Small intestine (tissue), 7 donors: ENCODE measurements at regions not wholly inside any gene's neighbourhood (a gene's known extent, or its start where the extent isn't known, plus 50 kb on each side); places are given as distances from the start of the nearest gene placed in this dataset.

Experiments
- DNase-seq, 2 donors: peaks; one replicate each; pipeline versions ENCODE4 v3.0.0 to v3.0.0-alpha.2; 2013
- FAIRE-seq: peaks from 2 replicates; lab custom pipeline; 2012; peaks lifted over from hg19 to GRCh38; lab: Jason Lieb, UNC
- H3K27ac ChIP-seq, 3 donors: one replicate each; pipeline ENCODE4 v1.5.1; 2013; ENCODE audit warnings: low read length in 2 of 3, mild to moderate bottlenecking in 2 of 3, control low read depth in 1 of 3, inconsistent platforms in 1 of 3, low read depth in 1 of 3, moderate library complexity in 1 of 3
- H3K27me3 ChIP-seq, 3 donors: one replicate each; pipeline ENCODE4 v1.6.1; 2013; ENCODE audit warnings: low read length in 3 of 3, inconsistent platforms in 1 of 3; ENCODE audit not compliant: control insufficient read depth in 3 of 3, insufficient read depth in 3 of 3
- H3K36me3 ChIP-seq, 3 donors: one replicate each; pipeline ENCODE4 v1.6.1; 2013; ENCODE audit warnings: low read length in 3 of 3, inconsistent platforms in 1 of 3, low read depth in 1 of 3, mild to moderate bottlenecking in 1 of 3, moderate library complexity in 1 of 3; ENCODE audit not compliant: control insufficient read depth in 3 of 3, insufficient read depth in 2 of 3
- H3K4me1 ChIP-seq, 3 donors: one replicate each; pipeline ENCODE4 v1.6.1; 2013; ENCODE audit warnings: low read length in 2 of 3, inconsistent platforms in 1 of 3, low read depth in 1 of 3, mild to moderate bottlenecking in 1 of 3, moderate library complexity in 1 of 3; ENCODE audit not compliant: control insufficient read depth in 3 of 3, insufficient read depth in 2 of 3
- H3K4me3 ChIP-seq, 3 donors: one replicate each; pipeline ENCODE4 v1.5.1; 2013; ENCODE audit warnings: low read length in 3 of 3, control low read depth in 1 of 3, inconsistent platforms in 1 of 3, low read depth in 1 of 3, mild to moderate bottlenecking in 1 of 3, moderate library complexity in 1 of 3
- H3K9me3 ChIP-seq, 2 donors: one replicate each; pipeline ENCODE4 v1.6.1; 2013; ENCODE audit warnings: low read depth in 1 of 2, low read length in 1 of 2; ENCODE audit not compliant: control insufficient read depth in 2 of 2, insufficient read depth in 1 of 2
- WGBS, 3 donors: extraction: QIAGEN DNeasy Blood & Tissue Kit; methylation state at CpG; one replicate each; pipeline ENCODE4 v1.1.7; 2013; 5-methylcytosine and 5-hydroxymethylcytosine counted together
- donor health status: healthy with polysubstance abuse.
- donor health status: control.
- donor health status: control.
- donor health status: Bipolar disorder and iron deficiency.
- donor health status: healthy.

GRCh38 chr5:165882099-165882498, 2376.7 kb downstream of the MAT2B start:
- Histone ChIP-seq H3K27ac (no peak overlapping the region), H3K9me3 (peaks cover 0 to 5% of the 10 kb centered on the region in 2 donors), H3K27me3 (no peaks in the 10 kb centered on the region), H3K4me3 (no peak overlapping the region), H3K4me1 (no peaks in the 10 kb centered on the region), H3K36me3 (no peaks in the 10 kb centered on the region)
- 29 to 57% (median 39%) methylated on average over 3 of the region's 3 CpGs for WGBS, 3 donors
- DNase-seq = peak in 1 of 2 donors; percentile 29
- no peak for FAIRE-seq

- Histone ChIP-seq H3K27ac (no peak overlapping the region), H3K27me3 (no peaks in the 10 kb centered on the region), H3K36me3 (no peaks in the 10 kb centered on the region), H3K9me3 (peaks cover 0 to 5% of the 10 kb centered on the region in 2 donors), H3K4me1 (no peaks in the 10 kb centered on the region), H3K4me3 (no peak overlapping the region)
- FAIRE-seq = no peak
- DNase-seq = no peak
- 80 to 85% (median 80%) methylated on average over 12 of the region's 12 CpGs for WGBS, 3 donors
Measured at GRCh38 chr5:165885623-165886350, 2380.4 kb downstream of the MAT2B start.

- H3K27ac ChIP-seq = no peak overlapping the region
- H3K27me3 ChIP-seq = no peaks in the 10 kb centered on the region
- no peaks in the 10 kb centered on the region for H3K4me1 ChIP-seq
- WGBS, 3 donors = 91 to 93% (median 92%) methylated on average over 2 of the region's 2 CpGs
- H3K4me3 ChIP-seq = no peak overlapping the region
- DNase-seq (no peak), FAIRE-seq (no peak)
- no peaks in the 10 kb centered on the region for H3K36me3 ChIP-seq
- peaks cover 0 to 5% of the 10 kb centered on the region in 2 donors for H3K9me3 ChIP-seq
Measured at GRCh38 chr5:165887147-165887546, 2381.7 kb downstream of the MAT2B start.

GRCh38 chr5:165892383-165892782, 2387.0 kb downstream of the MAT2B start:
- no peaks in the 10 kb centered on the region for H3K4me1 ChIP-seq
- no peak for DNase-seq
- H3K27ac ChIP-seq = no peak overlapping the region
- no peak overlapping the region for H3K4me3 ChIP-seq
- no peaks in the 10 kb centered on the region for H3K27me3 ChIP-seq
- no peak for FAIRE-seq
- no peaks in the 10 kb centered on the region for H3K9me3 ChIP-seq
- 89 to 94% (median 92%) methylated on average over 6 of the region's 6 CpGs for WGBS, 3 donors
- H3K36me3 ChIP-seq = no peaks in the 10 kb centered on the region

GRCh38 chr5:165894916-165895315, 2389.5 kb downstream of the MAT2B start:
- FAIRE-seq (no peak), DNase-seq (peak; percentile 41 to 84)
- no peaks in the 10 kb centered on the region for H3K27me3 ChIP-seq
- 24 to 62% (median 39%) methylated on average over 3 of the region's 3 CpGs for WGBS, 3 donors
- no peaks in the 10 kb centered on the region for H3K4me1 ChIP-seq
- H3K9me3 ChIP-seq = peaks cover 0 to 9% of the 10 kb centered on the region in 2 donors
- no peaks in the 10 kb centered on the region for H3K36me3 ChIP-seq
- H3K27ac ChIP-seq = no peak overlapping the region
- no peak overlapping the region for H3K4me3 ChIP-seq

GRCh38 chr5:165903835-165904234, 2387.6 kb upstream of the WWC1 start:
- FAIRE-seq = no peak
- WGBS, 3 donors = 81 to 88% (median 81%) methylated on average over 1 of the region's 1 CpG

GRCh38 chr5:165906871-165907270, 2384.6 kb upstream of the WWC1 start:
- no peak overlapping the region for H3K4me3 ChIP-seq
- H3K9me3 ChIP-seq = no peaks in the 10 kb centered on the region
- H3K27ac ChIP-seq = no peak overlapping the region
- no peaks in the 10 kb centered on the region for H3K4me1 ChIP-seq
- no peaks in the 10 kb centered on the region for H3K36me3 ChIP-seq
- no peak for DNase-seq
- no peaks in the 10 kb centered on the region for H3K27me3 ChIP-seq
- no peak for FAIRE-seq

More at GRCh38 chr5:165903835-165904234, 2387.6 kb upstream of the WWC1 start:
- H3K4me1 ChIP-seq = no peaks in the 10 kb centered on the region
- no peak for DNase-seq
- no peak overlapping the region for H3K4me3 ChIP-seq
- H3K9me3 ChIP-seq = peaks cover 0 to 3% of the 10 kb centered on the region in 2 donors
- H3K36me3 ChIP-seq = no peaks in the 10 kb centered on the region
- H3K27ac ChIP-seq = no peak overlapping the region
- no peaks in the 10 kb centered on the region for H3K27me3 ChIP-seq

GRCh38 chr5:165913059-165913458, 2378.4 kb upstream of the WWC1 start:
- WGBS, 3 donors = 39 to 55% (median 49%) methylated on average over 2 of the region's 2 CpGs
- H3K9me3 ChIP-seq = no peaks in the 10 kb centered on the region
- no peak overlapping the region for H3K27ac ChIP-seq

GRCh38 chr5:165914456-165914855, 2377.0 kb upstream of the WWC1 start:
- Histone ChIP-seq H3K36me3 (no peaks in the 10 kb centered on the region), H3K27me3 (no peaks in the 10 kb centered on the region), H3K9me3 (no peaks in the 10 kb centered on the region), H3K4me1 (no peaks in the 10 kb centered on the region), H3K4me3 (no peak overlapping the region), H3K27ac (no peak overlapping the region)
- DNase-seq = no peak
- no peak for FAIRE-seq
- 91 to 93% (median 91%) methylated on average over 6 of the region's 6 CpGs for WGBS, 3 donors

More at GRCh38 chr5:165913059-165913458, 2378.4 kb upstream of the WWC1 start:
- Histone ChIP-seq H3K27me3 (no peaks in the 10 kb centered on the region), H3K36me3 (no peaks in the 10 kb centered on the region), H3K4me1 (no peaks in the 10 kb centered on the region), H3K4me3 (no peak overlapping the region)
- DNase-seq (no peak), FAIRE-seq (no peak)
